ENCODE measurements at regions not wholly inside any gene's neighbourhood (a gene's known extent, or its start where the extent isn't known, plus 50 kb on each side); places are given as distances from the start of the nearest gene placed in this dataset.

- TF ChIP-seq CTCF (IDR thresholded peaks at IDR 0.05) (no peak), POLR2A (IDR thresholded peaks at IDR 0.05) (no peak)
These were observed 111.0 kb upstream of the TBL1XR1 start for GRCh38 chr3:177308286-177308685.

All from thyroid gland (tissue), 4 donors.